HepG2 (cell line): ENCODE measurements at regions not wholly inside any gene's neighbourhood (a gene's known extent, or its start where the extent isn't known, plus 50 kb on each side); places are given as distances from the start of the nearest gene placed in this dataset.

Experiments used
- ATAC-seq: fragments of 200-7000 bp; cut with Tn5 transposase; 3 replicates; pipeline ENCODE4 v1.9.1; 2020; ENCODE audit warnings: mild to moderate bottlenecking, moderate library complexity
- BruUV-seq: library from RNA; stranded (reverse); fragments of 400-500 nt; replicated peaks from 2 replicates; lab custom pipeline; 2021; lab: Mats Ljungman, UMichigan
- CTCF ChIA-PET: fragments of 300-600 bp; formaldehyde crosslinking; extraction: SDS; loops from one replicate; lab custom pipeline; 2021; ENCODE audit warnings: low total read pairs, inconsistent platforms, low intra/inter-chr PET ratio; lab: Yijun Ruan, JAX
- POLR2A ChIA-PET: fragments of 350-600 bp; sonication (Branson Sonifier 250); formaldehyde crosslinking; loops from one replicate; lab custom pipeline; 2020; ENCODE audit warnings: antibody characterized with exemption, inconsistent platforms; lab: Yijun Ruan, JAX
- DNase-seq: peaks from one replicate; pipeline ENCODE4 v3.0.0-alpha.2; 2015; ENCODE audit warnings: low spot score
- FAIRE-seq: peaks from 3 replicates; lab custom pipeline; 2011; peaks lifted over from hg19 to GRCh38; lab: Jason Lieb, UNC
- H2AFZ ChIP-seq: one replicate; pipeline ENCODE4 v1.6.1; 2011; ENCODE audit warnings: low read length, inconsistent platforms
- H3K27ac ChIP-seq: fragments of 300-600 bp; 3 replicates; pipeline ENCODE4 v1.8.0; 2011; ENCODE audit warnings: mixed run types, mild to moderate bottlenecking, mixed read lengths, low read length, inconsistent platforms; ENCODE audit not compliant: insufficient read depth; ENCODE audit errors: extremely low read length
- H3K27me3 ChIP-seq, 2 experiments: fragments of 200-600 bp in 1 of 2; 2 replicates in 1 of 2; 3 replicates in 1 of 2; pipeline versions ENCODE4 v1.6.0 to v1.8.0; 2011; ENCODE audit warnings: low read length in 2 of 2, mild to moderate bottlenecking in 2 of 2, moderate library complexity in 2 of 2, inconsistent platforms in 1 of 2; ENCODE audit not compliant: insufficient read depth in 2 of 2, control insufficient read depth in 1 of 2
- H3K36me3 ChIP-seq, 2 experiments: fragments of 200-600 bp in 1 of 2; replicated peaks in 1 of 2; 2 replicates in 1 of 2; 3 replicates in 1 of 2; pipeline versions ENCODE4 v1.5.1 to v1.8.0; 2011; ENCODE audit warnings: low read length in 2 of 2, inconsistent platforms in 1 of 2; ENCODE audit not compliant: insufficient read depth in 2 of 2, control insufficient read depth in 1 of 2
- H3K4me1 ChIP-seq: 2 replicates; pipeline ENCODE4 v1.5.1; 2012; ENCODE audit warnings: low read length, inconsistent platforms; ENCODE audit not compliant: insufficient read depth
- H3K4me2 ChIP-seq: 2 replicates; pipeline ENCODE4 v1.6.0; 2011; ENCODE audit warnings: low read depth, low read length, inconsistent platforms
- H3K4me3 ChIP-seq, 3 experiments: fragments of 200-600 bp in 1 of 3; sonication (generic), shearing (Covaris generic) in 1 of 3; replicated peaks in 1 of 3; 2 replicates each; pipeline ENCODE4 v1.5.1; 2011 to 2016; ENCODE audit warnings: low read length in 3 of 3, inconsistent platforms in 2 of 3, low read depth in 2 of 3, mild to moderate bottlenecking in 2 of 3, control low read depth in 1 of 3, mixed read lengths in 1 of 3; ENCODE audit not compliant: insufficient read depth in 1 of 3
- H3K79me2 ChIP-seq: one replicate; pipeline ENCODE4 v1.6.1; 2011; ENCODE audit warnings: low read length, inconsistent platforms; ENCODE audit not compliant: insufficient read depth
- H3K9ac ChIP-seq: 2 replicates; pipeline ENCODE4 v1.6.0; 2011; ENCODE audit warnings: mild to moderate bottlenecking, low read depth, low read length, inconsistent platforms; ENCODE audit not compliant: insufficient read depth
- H3K9me3 ChIP-seq: 2 replicates; pipeline ENCODE4 v1.5.1; 2012; ENCODE audit warnings: mild to moderate bottlenecking, low read length
- H4K20me1 ChIP-seq: 2 replicates; pipeline ENCODE4 v1.6.0; 2011; ENCODE audit warnings: inconsistent platforms, mild to moderate bottlenecking, low read length, moderate library complexity; ENCODE audit not compliant: insufficient read depth
- BRCA1 ChIP-seq: sonication (generic); formaldehyde crosslinking; IDR thresholded peaks from 2 replicates; pipeline ENCODE4 v1.4.0; 2020; ENCODE audit warnings: missing genetic modification reagents
- ESRRA ChIP-seq: sonication (generic); formaldehyde crosslinking; IDR thresholded peaks from 2 replicates; pipeline ENCODE4 v1.5.1; 2020; ENCODE audit warnings: mild to moderate bottlenecking, low read depth, missing genetic modification reagents
- MLXIP ChIP-seq: sonication (generic); formaldehyde crosslinking; IDR thresholded peaks from 2 replicates; pipeline ENCODE4 v1.9.0; 2021; ENCODE audit warnings: missing genetic modification reagents, borderline replicate concordance
- MTF2 ChIP-seq: sonication (generic); formaldehyde crosslinking; IDR thresholded peaks from 2 replicates; pipeline ENCODE4 v1.5.0; 2020; ENCODE audit warnings: missing genetic modification reagents, borderline replicate concordance
- NPAS2 ChIP-seq: sonication (generic); formaldehyde crosslinking; IDR thresholded peaks from 2 replicates; pipeline ENCODE4 v1.8.0; 2022; ENCODE audit warnings: mild to moderate bottlenecking, missing genetic modification reagents, borderline replicate concordance
- NRL ChIP-seq: sonication (generic); formaldehyde crosslinking; IDR thresholded peaks from 2 replicates; pipeline ENCODE4 v1.5.0; 2020; ENCODE audit warnings: missing genetic modification reagents, mild to moderate bottlenecking, moderate library complexity, borderline replicate concordance
- RERE ChIP-seq: IDR thresholded peaks from 2 replicates; pipeline ENCODE4 v1.6.1; 2016; ENCODE audit warnings: low read depth, missing genetic modification reagents, missing compliant biosample characterization
- RFXAP ChIP-seq: sonication (generic); formaldehyde crosslinking; IDR thresholded peaks from 2 replicates; pipeline ENCODE4 v1.4.0; 2020; ENCODE audit warnings: missing genetic modification reagents, borderline replicate concordance
- SMAD9 ChIP-seq: sonication (generic); formaldehyde crosslinking; IDR thresholded peaks from 2 replicates; pipeline ENCODE4 v1.5.1; 2020; ENCODE audit warnings: mild to moderate bottlenecking, missing genetic modification reagents
- ZNF431 ChIP-seq: sonication (generic); formaldehyde crosslinking; IDR thresholded peaks from 2 replicates; pipeline ENCODE4 v1.9.0; 2022; ENCODE audit warnings: missing genetic modification reagents, low read depth, mild to moderate bottlenecking, borderline replicate concordance
- ZNF556 ChIP-seq: sonication (generic); formaldehyde crosslinking; IDR thresholded peaks from 2 replicates; pipeline ENCODE4 v1.4.0; 2020; ENCODE audit warnings: mild to moderate bottlenecking, missing genetic modification reagents, borderline replicate concordance
- ZNF577 ChIP-seq: sonication (generic); formaldehyde crosslinking; IDR thresholded peaks from 2 replicates; pipeline ENCODE4 v1.4.0; 2020; ENCODE audit warnings: mild to moderate bottlenecking, low read depth, missing genetic modification reagents, borderline replicate concordance
- WGBS: methylation state at CpG from one replicate; pipeline ENCODE4 v1.1.6; 2017; ENCODE audit warnings: low lambda C conversion rate; 5-methylcytosine and 5-hydroxymethylcytosine counted together
- in situ Hi-C: cut with HindIII; loops from 2 replicates; pipeline ENCODE4 v1.10.0; 2017; ENCODE audit warnings: low pct_unique_long_range_greater_than_20kb; ENCODE audit not compliant: extremely low pct_ligation_motif_present
- intact Hi-C: fragments of 100-400 bp; cut with micrococcal nuclease; formaldehyde crosslinking; loops from one replicate; pipeline ENCODE4 v1.10.0; 2022; ENCODE audit not compliant: unreplicated experiment
- TF ChIP-seq, protein P1 (sequence below): sonication (generic); formaldehyde crosslinking; IDR thresholded peaks from 2 replicates; pipeline ENCODE4 v1.8.0; 2022; ENCODE audit warnings: mild to moderate bottlenecking, missing genetic modification reagents, moderate library complexity
- TF ChIP-seq, protein P2 (sequence below): sonication (generic); formaldehyde crosslinking; IDR thresholded peaks from 2 replicates; pipeline ENCODE4 v1.5.0; 2020; ENCODE audit warnings: mild to moderate bottlenecking, missing genetic modification reagents

DNA sequence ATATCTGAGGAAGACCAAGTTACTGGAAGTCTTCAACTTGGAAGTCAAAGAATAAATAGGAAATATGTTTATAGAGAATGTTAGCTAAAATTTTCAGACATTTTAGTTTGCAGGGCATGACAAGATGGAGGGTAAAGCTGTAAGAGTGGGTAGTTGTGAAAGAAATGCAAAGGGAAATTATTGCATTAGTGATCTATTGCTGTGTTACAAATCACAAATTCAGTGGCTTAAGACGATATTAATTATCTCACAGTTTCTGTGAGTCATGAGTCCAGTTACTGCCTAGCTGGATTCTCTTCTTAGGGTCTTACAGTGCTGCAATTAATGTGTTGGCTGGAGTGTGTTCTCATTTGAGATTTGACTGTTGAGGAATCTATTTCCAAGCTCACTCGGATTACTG lies 62.9 kb upstream of the CAMK2D start:
- no peaks in the 10 kb centered on the region for H4K20me1 ChIP-seq
- no peak overlapping the region for H3K4me3 ChIP-seq
- no peak overlapping the region for H3K4me2 ChIP-seq
- no peaks in the 10 kb centered on the region for H3K36me3 ChIP-seq
- in situ Hi-C loops: no loop called here
- no peaks in the 10 kb centered on the region for H3K79me2 ChIP-seq
- peaks cover 15% of the 10 kb centered on the region; the same call in 1 of the 2 replicates for H3K4me1 ChIP-seq
- no peak overlapping the region for H2AFZ ChIP-seq
- no TSS peak for BruUV-seq
- intact Hi-C loops: no loop called here
- H3K9me3 ChIP-seq: no peaks in the 10 kb centered on the region
- ChIA-PET POLR2A (no interaction called here), CTCF (no interaction called here)
- H3K27ac ChIP-seq: no peak overlapping the region
- H3K27me3 ChIP-seq: 0 out of 5 replicates have a peak, but pooled peaks cover 0 to 4% of the 10 kb centered on the region in 2 experiments
- no peak overlapping the region for H3K9ac ChIP-seq
- WGBS: 4% methylated on average over 2 of the region's 2 CpGs
- FAIRE-seq: no peak
- no peak for ATAC-seq
- no peak for DNase-seq
- TF ChIP-seq ZNF431 (CRISPR knock-in tag) (no peak), ESRRA (CRISPR knock-in tag) (no peak), RFXAP (CRISPR knock-in tag) (no peak), NPAS2 (CRISPR knock-in tag) (no peak), BRCA1 (no peak), SMAD9 (CRISPR knock-in tag) (no peak), RERE (CRISPR knock-in tag) (no peak), ZNF577 (CRISPR knock-in tag) (no peak), MLXIP (CRISPR knock-in tag) (no peak), NRL (CRISPR knock-in tag) (no peak), ZNF556 (CRISPR knock-in tag) (no peak), MTF2 (CRISPR knock-in tag) (no peak)
- TF ChIP-seq, protein P1, sequence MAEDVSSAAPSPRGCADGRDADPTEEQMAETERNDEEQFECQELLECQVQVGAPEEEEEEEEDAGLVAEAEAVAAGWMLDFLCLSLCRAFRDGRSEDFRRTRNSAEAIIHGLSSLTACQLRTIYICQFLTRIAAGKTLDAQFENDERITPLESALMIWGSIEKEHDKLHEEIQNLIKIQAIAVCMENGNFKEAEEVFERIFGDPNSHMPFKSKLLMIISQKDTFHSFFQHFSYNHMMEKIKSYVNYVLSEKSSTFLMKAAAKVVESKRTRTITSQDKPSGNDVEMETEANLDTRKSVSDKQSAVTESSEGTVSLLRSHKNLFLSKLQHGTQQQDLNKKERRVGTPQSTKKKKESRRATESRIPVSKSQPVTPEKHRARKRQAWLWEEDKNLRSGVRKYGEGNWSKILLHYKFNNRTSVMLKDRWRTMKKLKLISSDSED (CRISPR knock-in tag): no peak
- TF ChIP-seq, protein P2, sequence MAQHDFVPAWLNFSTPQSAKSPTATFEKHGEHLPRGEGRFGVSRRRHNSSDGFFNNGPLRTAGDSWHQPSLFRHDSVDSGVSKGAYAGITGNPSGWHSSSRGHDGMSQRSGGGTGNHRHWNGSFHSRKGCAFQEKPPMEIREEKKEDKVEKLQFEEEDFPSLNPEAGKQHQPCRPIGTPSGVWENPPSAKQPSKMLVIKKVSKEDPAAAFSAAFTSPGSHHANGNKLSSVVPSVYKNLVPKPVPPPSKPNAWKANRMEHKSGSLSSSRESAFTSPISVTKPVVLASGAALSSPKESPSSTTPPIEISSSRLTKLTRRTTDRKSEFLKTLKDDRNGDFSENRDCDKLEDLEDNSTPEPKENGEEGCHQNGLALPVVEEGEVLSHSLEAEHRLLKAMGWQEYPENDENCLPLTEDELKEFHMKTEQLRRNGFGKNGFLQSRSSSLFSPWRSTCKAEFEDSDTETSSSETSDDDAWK (CRISPR knock-in tag): no peak
